DND-41 (cell line): ENCODE measurements at regions not wholly inside any gene's neighbourhood (a gene's known extent, or its start where the extent isn't known, plus 50 kb on each side); places are given as distances from the start of the nearest gene placed in this dataset.

ENCODE experiments used
- ATAC-seq: fragments of 200-7000 bp; cut with Tn5 transposase; 3 replicates; pipeline ENCODE4 v1.9.1; 2021; ENCODE audit warnings: low read depth; ENCODE audit not compliant: insufficient read depth
- DNase-seq: peaks from one replicate; pipeline ENCODE4 v3.0.0-alpha.2; 2020
- H2AFZ ChIP-seq: 2 replicates; pipeline ENCODE4 v1.6.0; 2012; ENCODE audit warnings: low read depth, low read length
- H3K27ac ChIP-seq: 2 replicates; pipeline ENCODE4 v1.5.1; 2012; ENCODE audit warnings: low read length, inconsistent platforms
- H3K27me3 ChIP-seq: fragments of 200-600 bp; sonication (generic); 2 replicates; pipeline ENCODE4 v1.6.0; 2012; ENCODE audit warnings: low read length, mild to moderate bottlenecking, inconsistent platforms; ENCODE audit not compliant: insufficient read depth, poor library complexity
- H3K36me3 ChIP-seq: 2 replicates; pipeline ENCODE4 v1.5.1; 2012; ENCODE audit warnings: low read length, inconsistent platforms; ENCODE audit not compliant: insufficient read depth
- H3K4me1 ChIP-seq: 2 replicates; pipeline ENCODE4 v1.5.1; 2012; ENCODE audit warnings: mild to moderate bottlenecking, low read length; ENCODE audit not compliant: insufficient read depth
- H3K4me2 ChIP-seq: 2 replicates; pipeline ENCODE4 v1.6.0; 2012; ENCODE audit warnings: mild to moderate bottlenecking, moderate library complexity, low read length, inconsistent platforms; ENCODE audit not compliant: insufficient read depth
- H3K4me3 ChIP-seq, 2 experiments: fragments of 200-600 bp in 1 of 2; shearing (Covaris generic) in 1 of 2; 2 replicates each; pipeline ENCODE4 v1.5.1; 2012 to 2016; ENCODE audit warnings: inconsistent platforms in 2 of 2, low read length in 2 of 2, mild to moderate bottlenecking in 2 of 2, low read depth in 1 of 2, moderate library complexity in 1 of 2
- H3K79me2 ChIP-seq: 2 replicates; pipeline ENCODE4 v1.6.0; 2012; ENCODE audit warnings: low read length, inconsistent platforms; ENCODE audit not compliant: insufficient read depth
- H3K9ac ChIP-seq: 2 replicates; pipeline ENCODE4 v1.6.0; 2012; ENCODE audit warnings: low read depth, mild to moderate bottlenecking, inconsistent platforms, low read length, moderate library complexity
- H3K9me3 ChIP-seq: 2 replicates; pipeline ENCODE4 v1.5.1; 2012; ENCODE audit warnings: low read length, moderate library complexity, mild to moderate bottlenecking, inconsistent platforms; ENCODE audit not compliant: insufficient read depth, severe bottlenecking
- H4K20me1 ChIP-seq: 2 replicates; pipeline ENCODE4 v1.6.0; 2012; ENCODE audit warnings: low read length; ENCODE audit not compliant: insufficient read depth
- CTCF ChIP-seq: IDR thresholded peaks from 2 replicates; pipeline ENCODE4 v1.5.1; 2012; ENCODE audit warnings: borderline replicate concordance, low read length, moderate library complexity, mild to moderate bottlenecking; ENCODE audit not compliant: poor library complexity, severe bottlenecking; ENCODE audit errors: extremely low read depth
- EZH2 ChIP-seq: IDR thresholded peaks from 3 replicates; pipeline ENCODE4 v1.6.1; 2012; ENCODE audit warnings: borderline replicate concordance, low read depth, mild to moderate bottlenecking, moderate library complexity, low read length, inconsistent platforms; ENCODE audit not compliant: severe bottlenecking

- Histone ChIP-seq H3K9ac (no peak overlapping the region), H3K79me2 (no peaks in the 10 kb centered on the region), H3K4me1 (peaks cover 50% of the 10 kb centered on the region), H4K20me1 (no peaks in the 10 kb centered on the region), H3K27me3 (no peaks in the 10 kb centered on the region), H3K36me3 (no peaks in the 10 kb centered on the region), H3K9me3 (no peaks in the 10 kb centered on the region), H3K27ac (peak overlapping the region; percentile 59), H3K4me2 (no peak overlapping the region), H2AFZ (no peak overlapping the region), H3K4me3 (no peak overlapping the region)
- no peak for TF ChIP-seq EZH2
- no peak for TF ChIP-seq CTCF
- peak; percentile 46; the same call in 1 of the 3 replicates for ATAC-seq
- no peak for DNase-seq
These were observed 79.3 kb upstream of the ITPRID2 start for GRCh38 chr2:181812106-181812743.

GRCh38 chr2:181814057-181814491 is 77.5 kb upstream of the ITPRID2 start:
- H3K27me3 ChIP-seq = no peaks in the 10 kb centered on the region
- H3K4me1 ChIP-seq = peaks cover 50% of the 10 kb centered on the region
- no peak overlapping the region for H3K4me2 ChIP-seq
- H3K9me3 ChIP-seq = no peaks in the 10 kb centered on the region
- no peak overlapping the region for H3K9ac ChIP-seq
- H2AFZ ChIP-seq = peak overlapping the region; percentile 11; the same call in 1 of the 2 replicates
- H4K20me1 ChIP-seq = no peaks in the 10 kb centered on the region
- DNase-seq = no peak
- ATAC-seq = peak; percentile 46; the same call in 2 of the 3 replicates
- H3K27ac ChIP-seq = peak overlapping the region; percentile 46
- H3K79me2 ChIP-seq = no peaks in the 10 kb centered on the region
- H3K4me3 ChIP-seq = no peak overlapping the region
- TF ChIP-seq EZH2 (no peak), CTCF (no peak)
- no peaks in the 10 kb centered on the region for H3K36me3 ChIP-seq

DNA sequence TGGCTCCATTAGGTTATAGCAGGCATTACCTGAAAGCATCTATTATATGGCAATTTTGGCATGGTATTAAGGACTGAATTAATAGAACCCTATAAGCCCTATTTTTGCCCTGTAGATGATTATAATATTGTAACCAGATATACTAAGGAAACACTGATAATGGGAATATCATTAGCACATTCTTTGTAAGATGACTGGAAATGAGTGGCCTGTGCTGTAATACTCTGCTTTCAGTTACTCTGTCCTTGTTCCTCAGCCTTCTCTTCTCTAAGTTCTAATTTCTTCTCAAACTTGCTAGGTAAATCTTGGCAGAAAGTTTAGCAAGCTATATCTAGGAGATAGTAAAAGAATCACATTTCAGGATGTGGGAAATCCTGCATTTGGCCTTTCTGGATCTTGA is 74.0 kb upstream of the ITPRID2 start:
- Histone ChIP-seq H2AFZ (no peak overlapping the region), H3K9me3 (no peaks in the 10 kb centered on the region), H3K4me2 (no peak overlapping the region), H3K27ac (no peak overlapping the region), H4K20me1 (no peaks in the 10 kb centered on the region), H3K4me3 (no peak overlapping the region), H3K9ac (no peak overlapping the region), H3K79me2 (no peaks in the 10 kb centered on the region), H3K27me3 (no peaks in the 10 kb centered on the region), H3K36me3 (no peaks in the 10 kb centered on the region), H3K4me1 (peaks cover 41% of the 10 kb centered on the region)
- TF ChIP-seq EZH2 (no peak), CTCF (no peak)
- DNase-seq (no peak), ATAC-seq (no peak)
